HepG2 (cell line): ENCODE measurements at regions not wholly inside any gene's neighbourhood (a gene's known extent, or its start where the extent isn't known, plus 50 kb on each side); places are given as distances from the start of the nearest gene placed in this dataset.

Source experiments
- ATF3 ChIP-seq: sonication (generic); formaldehyde crosslinking; IDR thresholded peaks from 2 replicates; pipeline ENCODE4 v1.4.0; 2020; ENCODE audit warnings: missing genetic modification reagents
- RERE ChIP-seq: IDR thresholded peaks from 2 replicates; pipeline ENCODE4 v1.6.1; 2016; ENCODE audit warnings: low read depth, missing genetic modification reagents, missing compliant biosample characterization
- SRF ChIP-seq: IDR thresholded peaks from 2 replicates; pipeline ENCODE4 v1.6.1; 2011; ENCODE audit warnings: mild to moderate bottlenecking, low read depth, low read length, moderate library complexity
- ZNF180 ChIP-seq: sonication (generic); formaldehyde crosslinking; IDR thresholded peaks from 2 replicates; pipeline ENCODE4 v1.4.0; 2020; ENCODE audit warnings: low read depth, missing genetic modification reagents, borderline replicate concordance

GRCh38 chr2:38148501-38148900 is 72.5 kb upstream of the CYP1B1 start:
- TF ChIP-seq SRF, result no peak; the same call in 1 of the 2 replicates
- TF ChIP-seq RERE (CRISPR knock-in tag), result 0 out of 2 replicates have a peak, but pooled peaks have one; percentile 36
- TF ChIP-seq ATF3, result no peak
- TF ChIP-seq ZNF180 (CRISPR knock-in tag), result no peak
